ENCODE measurements at regions not wholly inside any gene's neighbourhood (a gene's known extent, or its start where the extent isn't known, plus 50 kb on each side); places are given as distances from the start of the nearest gene placed in this dataset.

GRCh38 chrX:9222299-9222698 is 188.4 kb upstream of the FAM9B start:
- TF ChIP-seq EP300 (IDR thresholded peaks at IDR 0.05), result no peak
- TF ChIP-seq, protein P1, sequence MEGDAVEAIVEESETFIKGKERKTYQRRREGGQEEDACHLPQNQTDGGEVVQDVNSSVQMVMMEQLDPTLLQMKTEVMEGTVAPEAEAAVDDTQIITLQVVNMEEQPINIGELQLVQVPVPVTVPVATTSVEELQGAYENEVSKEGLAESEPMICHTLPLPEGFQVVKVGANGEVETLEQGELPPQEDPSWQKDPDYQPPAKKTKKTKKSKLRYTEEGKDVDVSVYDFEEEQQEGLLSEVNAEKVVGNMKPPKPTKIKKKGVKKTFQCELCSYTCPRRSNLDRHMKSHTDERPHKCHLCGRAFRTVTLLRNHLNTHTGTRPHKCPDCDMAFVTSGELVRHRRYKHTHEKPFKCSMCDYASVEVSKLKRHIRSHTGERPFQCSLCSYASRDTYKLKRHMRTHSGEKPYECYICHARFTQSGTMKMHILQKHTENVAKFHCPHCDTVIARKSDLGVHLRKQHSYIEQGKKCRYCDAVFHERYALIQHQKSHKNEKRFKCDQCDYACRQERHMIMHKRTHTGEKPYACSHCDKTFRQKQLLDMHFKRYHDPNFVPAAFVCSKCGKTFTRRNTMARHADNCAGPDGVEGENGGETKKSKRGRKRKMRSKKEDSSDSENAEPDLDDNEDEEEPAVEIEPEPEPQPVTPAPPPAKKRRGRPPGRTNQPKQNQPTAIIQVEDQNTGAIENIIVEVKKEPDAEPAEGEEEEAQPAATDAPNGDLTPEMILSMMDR (IDR thresholded peaks at IDR 0.05), result no peak
